H9 (cell line): ENCODE measurements at regions not wholly inside any gene's neighbourhood (a gene's known extent, or its start where the extent isn't known, plus 50 kb on each side); places are given as distances from the start of the nearest gene placed in this dataset.

Experiments
- DNase-seq: peaks from one replicate; pipeline ENCODE4 v3.0.0-alpha.2; 2017
- H2AFZ ChIP-seq: one replicate; pipeline ENCODE4 v1.6.1; 2013; ENCODE audit warnings: mild to moderate bottlenecking, low read length, control low read depth, moderate library complexity
- H2AK5ac ChIP-seq: 2 replicates; pipeline ENCODE4 v1.6.1; 2013; ENCODE audit warnings: low read length, control low read depth, mixed read lengths; ENCODE audit not compliant: insufficient read length
- H2BK120ac ChIP-seq: one replicate; pipeline ENCODE4 v1.6.1; 2013; ENCODE audit warnings: low read depth, mild to moderate bottlenecking, low read length, control low read depth, inconsistent platforms; ENCODE audit not compliant: poor library complexity, severe bottlenecking
- H2BK12ac ChIP-seq: 2 replicates; pipeline ENCODE4 v1.6.1; 2013; ENCODE audit warnings: low read length, control low read depth, mixed read lengths, low read depth; ENCODE audit not compliant: insufficient read length
- H2BK15ac ChIP-seq: 2 replicates; pipeline ENCODE4 v1.6.1; 2013; ENCODE audit warnings: low read depth, low read length, control low read depth
- H2BK20ac ChIP-seq: one replicate; pipeline ENCODE4 v1.6.1; 2013; ENCODE audit warnings: low read depth, mild to moderate bottlenecking, low read length, control low read depth, inconsistent platforms; ENCODE audit not compliant: poor library complexity, severe bottlenecking
- H2BK5ac ChIP-seq: 2 replicates; pipeline ENCODE4 v1.6.1; 2013; ENCODE audit warnings: low read length, control low read depth, mixed read lengths; ENCODE audit not compliant: insufficient read length
- H3K14ac ChIP-seq: 2 replicates; pipeline ENCODE4 v1.6.1; 2013; ENCODE audit warnings: low read length, control low read depth; ENCODE audit not compliant: insufficient read depth
- H3K18ac ChIP-seq: 2 replicates; pipeline ENCODE4 v1.6.1; 2013; ENCODE audit warnings: low read depth, mild to moderate bottlenecking, mixed read lengths, low read length, control low read depth; ENCODE audit not compliant: insufficient read length
- H3K23ac ChIP-seq: 2 replicates; pipeline ENCODE4 v1.6.1; 2013; ENCODE audit warnings: low read length, control low read depth, mixed read lengths, low read depth; ENCODE audit not compliant: insufficient read length
- H3K23me2 ChIP-seq: 2 replicates; pipeline ENCODE4 v1.6.1; 2013; ENCODE audit warnings: low read depth, mild to moderate bottlenecking, mixed read lengths, low read length, control low read depth; ENCODE audit not compliant: insufficient read length, poor library complexity, severe bottlenecking
- H3K27ac ChIP-seq: 2 replicates; pipeline ENCODE4 v1.5.1; 2013; ENCODE audit warnings: low read length, control low read depth, mixed read lengths, low read depth; ENCODE audit not compliant: insufficient read length
- H3K27me3 ChIP-seq: 2 replicates; pipeline ENCODE4 v1.6.1; 2013; ENCODE audit warnings: low read length, control low read depth, inconsistent platforms; ENCODE audit not compliant: insufficient read depth
- H3K4ac ChIP-seq: 2 replicates; pipeline ENCODE4 v1.6.1; 2013; ENCODE audit warnings: low read depth, mild to moderate bottlenecking, control low read depth, inconsistent platforms, low read length, moderate library complexity
- H3K4me1 ChIP-seq: 2 replicates; pipeline ENCODE4 v1.6.1; 2013; ENCODE audit warnings: low read length, control low read depth, inconsistent platforms; ENCODE audit not compliant: insufficient read depth
- H3K4me2 ChIP-seq: 2 replicates; pipeline ENCODE4 v1.6.1; 2013; ENCODE audit warnings: low read length, control low read depth, mixed read lengths; ENCODE audit not compliant: insufficient read length, insufficient read depth
- H3K56ac ChIP-seq: 2 replicates; pipeline ENCODE4 v1.6.1; 2013; ENCODE audit warnings: low read depth, mild to moderate bottlenecking, mixed read lengths, low read length, control low read depth; ENCODE audit not compliant: insufficient read length
- H3K79me1 ChIP-seq: 2 replicates; pipeline ENCODE4 v1.6.1; 2013; ENCODE audit warnings: low read depth, mild to moderate bottlenecking, moderate library complexity, low read length, control low read depth, inconsistent platforms; ENCODE audit not compliant: insufficient read depth, poor library complexity, severe bottlenecking
- H3K79me2 ChIP-seq: 2 replicates; pipeline ENCODE4 v1.6.1; 2013; ENCODE audit warnings: low read length, control low read depth, inconsistent platforms; ENCODE audit not compliant: insufficient read depth
- H3K9ac ChIP-seq: 2 replicates; pipeline ENCODE4 v1.6.1; 2013; ENCODE audit warnings: low read length, control low read depth, mixed read lengths; ENCODE audit not compliant: insufficient read length; ENCODE audit errors: extremely low read depth
- H3K9me3 ChIP-seq: one replicate; pipeline ENCODE4 v1.6.1; 2013; ENCODE audit warnings: low read depth, low read length, inconsistent platforms; ENCODE audit not compliant: control insufficient read depth
- H3T11ph ChIP-seq: one replicate; pipeline ENCODE4 v1.6.1; 2013; ENCODE audit warnings: mild to moderate bottlenecking, low read length, control low read depth, inconsistent platforms
- H4K20me1 ChIP-seq: one replicate; pipeline ENCODE4 v1.6.1; 2013; ENCODE audit not compliant: control insufficient read depth, insufficient read length, insufficient read depth
- H4K5ac ChIP-seq: 2 replicates; pipeline ENCODE4 v1.6.1; 2013; ENCODE audit warnings: low read depth, mild to moderate bottlenecking, mixed read lengths, low read length, control low read depth; ENCODE audit not compliant: insufficient read length
- H4K8ac ChIP-seq: replicated peaks from 2 replicates; pipeline ENCODE4 v1.6.1; 2013; ENCODE audit warnings: low read length, control low read depth, mixed read lengths, low read depth; ENCODE audit not compliant: insufficient read length
- H4K91ac ChIP-seq: 2 replicates; pipeline ENCODE4 v1.6.1; 2013; ENCODE audit warnings: low read depth, mild to moderate bottlenecking, moderate library complexity, mixed read lengths, low read length, control low read depth; ENCODE audit not compliant: insufficient read length
- H3K27ac Mint-ChIP-seq, 3 experiments: 2 replicates in 2 of 3; 3 replicates in 1 of 3; pipeline ENCODE4 v1.8.0; 2020 to 2021; ENCODE audit warnings: mixed read lengths in 3 of 3, mild to moderate bottlenecking in 1 of 3, moderate library complexity in 1 of 3
- H3K27me3 Mint-ChIP-seq: 2 replicates; pipeline ENCODE4 v1.8.0; 2021; ENCODE audit warnings: low read depth, mild to moderate bottlenecking, moderate library complexity, mixed read lengths
- H3K36me3 Mint-ChIP-seq, 3 experiments: 2 replicates in 2 of 3; 3 replicates in 1 of 3; pipeline ENCODE4 v1.8.0; 2020 to 2021; ENCODE audit warnings: low read depth in 3 of 3, mixed read lengths in 3 of 3; ENCODE audit not compliant: insufficient read depth in 1 of 3
- H3K4me1 Mint-ChIP-seq, 2 experiments: 2 replicates each; pipeline ENCODE4 v1.8.0; 2020; ENCODE audit warnings: mixed read lengths in 2 of 2
- H3K4me3 Mint-ChIP-seq, 2 experiments: 2 replicates in 1 of 2; 3 replicates in 1 of 2; pipeline ENCODE4 v1.8.0; 2020 to 2021; ENCODE audit warnings: mild to moderate bottlenecking in 2 of 2, mixed read lengths in 2 of 2, moderate library complexity in 1 of 2
- H3K9me3 Mint-ChIP-seq, 2 experiments: 2 replicates in 1 of 2; 3 replicates in 1 of 2; pipeline ENCODE4 v1.8.0; 2020; ENCODE audit warnings: mild to moderate bottlenecking in 2 of 2, mixed read lengths in 2 of 2, moderate library complexity in 1 of 2
- CTCF ChIP-seq: fragments of 200-600 bp; sonication (generic); conservative IDR thresholded peaks from 3 replicates; pipeline ENCODE4 v1.8.0; 2021; ENCODE audit warnings: antibody characterized with exemption, mild to moderate bottlenecking
- WGBS: extraction: QIAGEN DNeasy Blood & Tissue Kit; methylation state at CpG from one replicate; pipeline ENCODE4 v1.1.7; 2013; ENCODE audit warnings: missing lambda C conversion rate, low lambda C conversion rate, mixed read lengths; ENCODE audit not compliant: insufficient read length; ENCODE audit errors: extremely low coverage; 5-methylcytosine and 5-hydroxymethylcytosine counted together

DNA sequence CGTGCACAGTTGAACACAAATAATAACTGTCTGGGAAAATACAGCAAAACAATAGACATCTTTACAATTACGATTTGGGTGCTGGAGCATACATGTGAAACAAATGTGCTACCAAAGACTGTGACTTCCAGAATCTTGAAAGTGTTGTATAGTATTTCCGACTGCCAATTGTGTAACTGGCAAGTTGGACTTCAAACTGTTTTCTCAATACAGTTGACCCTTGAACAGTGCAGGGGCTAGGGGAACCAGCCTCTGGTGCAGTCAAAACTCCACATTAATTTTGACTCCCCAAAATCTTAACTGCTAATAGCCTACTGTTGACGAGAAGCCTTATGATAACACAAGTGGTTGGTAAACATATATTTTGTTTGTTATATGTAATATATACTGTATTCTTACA lies 904.2 kb downstream of the EPHA3 start:
- H3K4me2 ChIP-seq = no peak overlapping the region
- Mint-ChIP-seq H3K4me1 (peaks cover 16 to 28% of the 10 kb centered on the region in 2 experiments), H3K27ac (no peak overlapping the region), H3K4me3 (no peak overlapping the region), H3K9me3 (peaks cover 0 to 3% of the 10 kb centered on the region in 2 experiments; a peak in 1 of 5 replicates), H3K36me3 (no peaks in the 10 kb centered on the region; a peak in 1 of 7 replicates), H3K27me3 (no peaks in the 10 kb centered on the region)
- H2BK15ac ChIP-seq = no peak overlapping the region
- no peak overlapping the region for H3K56ac ChIP-seq
- no peak overlapping the region for H2BK5ac ChIP-seq
- no peak overlapping the region for H4K8ac ChIP-seq
- no CpG with 5 or more reads among the region's 4 CpGs for WGBS
- no peak overlapping the region for H3T11ph ChIP-seq
- H2AK5ac ChIP-seq = no peak overlapping the region
- no peak overlapping the region for H3K4ac ChIP-seq
- H3K4me1 ChIP-seq = peaks cover 3% of the 10 kb centered on the region; the same call in 1 of the 2 replicates
- no peaks in the 10 kb centered on the region for H3K23me2 ChIP-seq
- no peak overlapping the region for H4K5ac ChIP-seq
- H3K27ac ChIP-seq = no peak overlapping the region
- no peaks in the 10 kb centered on the region for H3K79me1 ChIP-seq
- H4K20me1 ChIP-seq = no peaks in the 10 kb centered on the region
- H3K23ac ChIP-seq = no peak overlapping the region
- no peaks in the 10 kb centered on the region for H3K27me3 ChIP-seq
- no peak for TF ChIP-seq CTCF
- DNase-seq = no peak
- no peak overlapping the region for H2BK20ac ChIP-seq
- no peaks in the 10 kb centered on the region for H3K79me2 ChIP-seq
- H3K14ac ChIP-seq = no peak overlapping the region
- H3K9me3 ChIP-seq = no peaks in the 10 kb centered on the region
- no peak overlapping the region for H2AFZ ChIP-seq
- no peak overlapping the region for H2BK12ac ChIP-seq
- no peak overlapping the region for H4K91ac ChIP-seq
- no peak overlapping the region for H3K9ac ChIP-seq
- no peak overlapping the region for H2BK120ac ChIP-seq
- no peak overlapping the region for H3K18ac ChIP-seq
